ENCODE measurements at regions not wholly inside any gene's neighbourhood (a gene's known extent, or its start where the extent isn't known, plus 50 kb on each side); places are given as distances from the start of the nearest gene placed in this dataset.
A peak's percentile ranks its signal among the peaks of the same experiment; 100 is the strongest.

- TF ChIP-seq CTCF (IDR thresholded peaks at IDR 0.05 in 8 of 11, conservative IDR thresholded peaks at IDR 0.05 in 3 of 11) = peak in 3 of 11 experiments; percentile 23 to 37 (median 24)
- TF ChIP-seq POLR2A (IDR thresholded peaks at IDR 0.05) = no peak
Measured at GRCh38 chr4:82268826-82269193, 105.0 kb downstream of the HNRNPD start.

Data from spleen (tissue), 7 donors.